ENCODE measurements at regions not wholly inside any gene's neighbourhood (a gene's known extent, or its start where the extent isn't known, plus 50 kb on each side); places are given as distances from the start of the nearest gene placed in this dataset.
"Not testable (repeated sequence)": the region's sequence is repeated elsewhere in the genome, so short reads cannot be mapped to it uniquely, and the experiment has no call there.

- no peak for FAIRE-seq
- DNase-seq (ENCODE audit: insufficient read length, low spot score) = no peak
Observed at GRCh38 chr20:17873410-17874270, 95.0 kb downstream of the SNX5 start.

- FAIRE-seq (no peak), DNase-seq (ENCODE audit: insufficient read length, low spot score) (no peak)
Observed at GRCh38 chr20:17872959-17873358, 95.6 kb downstream of the SNX5 start.

DNA sequence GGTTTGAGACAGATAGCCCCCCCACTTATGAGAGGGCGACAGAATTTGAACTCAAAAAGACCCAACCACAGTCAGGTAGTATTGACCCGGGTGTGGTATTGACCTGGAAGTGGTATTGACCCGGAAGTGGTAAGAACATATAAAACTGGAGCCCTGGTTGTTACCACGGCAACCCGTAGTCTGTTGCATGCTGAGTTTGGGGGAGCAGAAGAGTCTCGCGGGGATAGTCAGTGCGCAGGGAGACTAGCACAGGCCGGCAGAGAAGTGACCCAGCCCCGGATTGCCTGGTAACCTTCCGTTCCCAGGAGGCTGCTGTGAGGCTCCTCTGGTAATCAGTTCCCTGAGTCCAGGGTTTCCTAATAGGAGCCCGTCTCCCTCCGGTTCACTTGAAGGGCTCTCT is 96.2 kb downstream of the SNX5 start:
- no peak for DNase-seq (ENCODE audit: insufficient read length, low spot score)
- FAIRE-seq = no peak

GRCh38 chr20:17871886-17872285 is 96.7 kb downstream of the SNX5 start:
- DNase-seq (ENCODE audit: insufficient read length, low spot score) (no peak), FAIRE-seq (no peak)

DNA sequence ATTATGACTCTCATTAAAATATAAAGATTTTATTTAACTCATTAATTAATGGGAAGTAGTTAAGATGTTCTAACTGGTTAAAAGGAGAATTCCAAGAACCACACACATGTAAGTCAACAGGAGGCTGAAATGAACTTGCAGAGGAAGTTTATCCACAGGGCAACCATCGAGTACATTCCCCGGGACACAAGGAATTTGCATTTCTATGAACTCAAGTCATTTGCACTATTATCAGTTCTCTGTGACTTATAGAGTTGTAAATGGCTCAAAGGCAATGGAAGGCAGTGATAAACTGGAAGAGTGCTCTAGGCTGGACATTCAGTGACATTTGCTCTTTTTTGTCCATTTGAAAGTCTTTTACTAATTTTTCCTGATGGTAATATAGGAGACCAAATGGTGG is 97.4 kb downstream of the SNX5 start:
- FAIRE-seq (no peak), DNase-seq (ENCODE audit: insufficient read length, low spot score) (no peak)

- DNase-seq (ENCODE audit: insufficient read length, low spot score) = no peak
- FAIRE-seq = no peak
Observed at GRCh38 chr20:17870086-17870740, 98.4 kb downstream of the SNX5 start.

GRCh38 chr20:17869295-17869994 is 99.1 kb downstream of the SNX5 start:
- FAIRE-seq (no peak), DNase-seq (ENCODE audit: insufficient read length, low spot score) (no peak)

DNA sequence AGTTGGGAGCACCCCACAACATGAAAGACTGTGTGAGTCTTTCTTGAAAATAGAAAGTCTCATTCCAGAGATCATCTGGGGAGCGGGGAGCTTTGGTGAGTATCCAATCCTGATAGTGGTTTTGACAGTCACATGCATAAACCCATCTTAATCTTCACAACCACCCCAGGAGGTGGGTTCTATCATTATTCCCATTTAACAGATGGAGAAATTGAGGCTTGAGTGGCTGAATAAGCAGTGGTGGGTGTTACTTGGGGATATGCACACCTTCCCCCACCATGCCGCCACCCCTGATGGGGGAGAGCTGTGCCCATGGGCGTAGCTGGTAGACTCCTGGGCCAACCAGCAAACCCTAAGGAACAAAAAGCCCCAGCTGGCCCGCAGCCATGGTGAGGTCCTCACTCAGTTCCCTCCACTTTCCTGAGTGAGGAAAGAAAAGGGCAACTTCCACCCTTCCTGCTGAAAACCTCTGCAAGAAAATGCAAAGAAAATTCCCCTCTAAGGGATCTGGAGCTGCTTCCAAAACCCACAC is 99.8 kb downstream of the SNX5 start:
- FAIRE-seq (no peak), DNase-seq (ENCODE audit: insufficient read length, low spot score) (no peak)

DNA sequence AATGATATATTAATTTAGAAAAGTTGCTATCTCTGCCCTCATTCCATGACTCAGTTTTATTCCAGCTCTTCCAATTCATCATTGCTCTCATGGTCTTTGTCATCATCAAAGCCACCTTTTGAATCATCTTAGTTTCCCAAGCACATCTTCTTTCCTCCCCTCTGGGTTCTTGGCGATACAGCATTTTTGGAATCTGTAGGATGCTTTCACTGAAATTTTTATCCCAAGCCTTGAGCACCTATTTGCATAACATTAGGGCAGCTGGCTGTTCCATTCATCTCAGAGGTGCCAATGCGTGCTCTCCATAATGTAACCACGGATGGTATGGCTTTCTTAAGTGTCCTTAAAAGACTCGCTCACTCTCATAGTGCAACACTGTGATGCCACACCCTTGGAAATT is 100.4 kb downstream of the SNX5 start:
- DNase-seq (ENCODE audit: insufficient read length, low spot score) = no peak
- no peak for FAIRE-seq

DNA sequence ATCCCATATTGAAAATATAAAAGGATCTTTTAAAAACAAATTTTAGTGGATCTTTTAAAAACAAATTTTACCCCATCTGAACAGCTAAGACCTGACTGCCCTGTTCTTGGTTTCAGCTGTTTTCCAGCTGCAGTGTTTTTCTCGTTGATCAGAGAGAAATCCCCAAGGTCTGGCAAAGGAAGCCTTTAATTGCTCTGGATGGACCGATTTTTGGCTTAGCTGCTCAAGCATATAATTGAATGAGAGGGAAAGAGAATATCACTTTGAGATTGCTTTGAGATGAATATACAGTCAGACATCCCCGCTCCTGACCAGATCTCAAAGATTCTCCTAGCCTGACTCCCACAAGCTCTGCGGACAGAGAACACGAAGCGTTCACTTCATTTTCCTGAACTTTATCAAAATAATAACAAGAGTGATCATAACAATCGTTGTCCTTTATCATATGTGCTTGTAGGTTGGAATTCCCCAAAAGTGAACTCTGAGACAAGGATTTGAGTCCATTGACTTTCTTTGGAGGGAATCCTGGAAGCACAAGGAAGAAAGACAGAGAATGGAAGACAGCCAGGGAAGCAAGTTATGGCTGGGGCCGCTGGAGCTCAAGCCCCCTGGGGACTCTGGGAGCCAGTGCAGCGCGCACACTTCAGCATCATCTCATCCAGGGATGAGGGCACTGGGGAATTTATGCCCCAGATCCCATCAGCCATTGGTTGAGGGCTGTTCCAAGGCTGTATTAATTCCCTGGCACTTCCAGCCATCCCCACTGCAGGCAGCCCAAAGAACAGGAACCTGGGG is 101.3 kb downstream of the SNX5 start:
- no peak for DNase-seq (ENCODE audit: insufficient read length, low spot score)
- FAIRE-seq = no peak

DNA sequence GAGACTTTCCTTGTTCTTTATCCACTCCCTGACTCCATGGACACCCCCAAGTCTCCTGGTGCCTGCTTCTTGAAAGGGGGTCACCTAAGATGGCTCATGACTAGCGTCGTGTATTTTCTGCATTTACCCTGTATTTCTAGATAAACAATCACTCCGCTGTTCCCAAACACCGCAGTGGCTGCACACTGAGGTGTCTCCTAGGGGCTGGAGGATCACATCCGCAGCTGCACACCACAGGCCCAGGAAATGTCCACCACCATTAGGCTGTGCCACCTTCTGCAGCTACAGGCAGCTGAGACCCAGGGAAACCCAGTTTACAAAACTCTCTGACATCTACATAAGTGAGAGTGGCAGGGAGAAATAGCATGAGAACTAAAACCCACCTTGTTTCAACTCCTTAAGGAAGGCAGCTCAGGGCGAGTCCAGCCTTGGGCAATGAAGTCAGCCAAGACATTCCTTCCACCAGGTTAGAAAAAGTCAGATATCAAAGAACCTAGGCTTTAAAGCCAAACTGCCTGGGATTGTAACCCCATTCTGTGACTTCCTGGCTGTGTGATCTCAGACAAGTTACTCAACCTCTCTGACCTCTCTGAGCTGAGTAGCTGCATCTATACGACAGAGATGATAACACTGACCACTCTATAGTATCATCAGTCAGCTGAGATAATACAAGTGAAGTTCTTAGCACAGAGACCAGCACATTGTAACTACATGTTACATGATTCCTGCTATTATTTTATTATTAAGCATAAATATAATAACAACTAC is 102.2 kb downstream of the SNX5 start:
- FAIRE-seq (no peak), DNase-seq (ENCODE audit: insufficient read length, low spot score) (no peak)

- FAIRE-seq (no peak), DNase-seq (ENCODE audit: insufficient read length, low spot score) (no peak)
Observed at GRCh38 chr20:17863577-17864292, 104.9 kb downstream of the SNX5 start.

GRCh38 chr20:17863209-17863576 is 105.4 kb downstream of the SNX5 start:
- no peak for DNase-seq (ENCODE audit: insufficient read length, low spot score)
- FAIRE-seq = no peak

GRCh38 chr20:17862171-17862570 is 106.4 kb downstream of the SNX5 start:
- DNase-seq (ENCODE audit: insufficient read length, low spot score) (no peak), FAIRE-seq (no peak)

- DNase-seq (ENCODE audit: insufficient read length, low spot score); FAIRE-seq: not testable (repeated sequence)
Observed at GRCh38 chr20:17861620-17862019, 107.0 kb downstream of the SNX5 start.

DNA sequence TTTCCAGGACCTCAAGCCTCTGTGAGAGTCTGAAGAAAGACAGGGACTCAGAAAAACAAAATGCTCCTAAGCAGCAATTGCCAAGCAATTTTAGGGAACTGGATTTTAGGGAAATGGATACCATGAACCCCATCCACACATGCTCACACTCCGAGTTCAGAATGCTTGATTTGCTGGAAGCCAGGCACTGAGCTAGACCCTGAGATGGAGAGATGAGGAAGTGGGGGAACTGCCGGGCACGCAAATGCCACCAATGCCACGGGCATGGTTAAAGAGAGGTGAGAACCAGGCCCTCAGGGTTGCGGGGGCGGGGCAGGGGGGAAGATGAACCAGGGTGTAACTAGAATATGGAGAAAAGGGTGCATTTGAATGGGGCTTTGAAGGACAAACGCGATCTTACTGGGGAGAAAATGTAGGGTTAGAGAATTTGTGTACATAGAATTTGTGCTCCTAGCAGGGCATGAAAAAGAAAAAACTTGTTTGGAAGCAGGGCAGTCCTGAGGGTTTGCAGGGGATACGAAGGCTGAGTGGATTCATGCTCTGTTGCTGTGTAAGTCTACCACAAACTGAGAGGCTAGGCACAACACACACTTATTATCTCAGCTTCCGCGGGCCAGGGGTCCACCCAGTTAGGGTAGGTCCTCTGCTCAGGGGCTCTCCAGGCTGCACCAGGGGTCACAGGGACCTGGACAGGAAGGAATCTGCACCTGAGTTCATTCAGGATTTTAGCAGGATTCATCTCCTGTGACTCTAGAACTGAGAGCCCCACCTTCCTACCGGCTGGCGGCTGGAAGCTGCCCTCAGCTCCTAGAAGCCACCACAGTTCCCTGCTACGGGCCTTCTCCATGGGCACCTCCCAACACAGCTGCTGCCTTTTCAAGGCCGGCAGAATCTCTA is 108.0 kb downstream of the SNX5 start:
- DNase-seq (ENCODE audit: insufficient read length, low spot score) = no peak
- FAIRE-seq = no peak

- no peak for DNase-seq (ENCODE audit: insufficient read length, low spot score)
- FAIRE-seq = no peak
Observed at GRCh38 chr20:17859616-17860232, 108.9 kb downstream of the SNX5 start.

Measured in GM19239 (cell line).